Endothelial cell of umbilical vein (primary cell): ENCODE measurements at regions not wholly inside any gene's neighbourhood (a gene's known extent, or its start where the extent isn't known, plus 50 kb on each side); places are given as distances from the start of the nearest gene placed in this dataset.

Experiments
- BruUV-seq: library from RNA; stranded (reverse); fragments of 400-500 nt; replicated peaks from 2 replicates; lab custom pipeline; 2021; lab: Mats Ljungman, UMichigan
- CTCF ChIA-PET: fragments of 300-600, 350-600 bp; sonication (Branson Sonifier 250); formaldehyde crosslinking; loops from one replicate; lab custom pipeline; 2021; ENCODE audit warnings: antibody characterized with exemption, inconsistent platforms; lab: Charles Lee
- POLR2A ChIA-PET: fragments of 300-600, 350-600 bp; sonication (Branson Sonifier 250); formaldehyde crosslinking; loops from one replicate; lab custom pipeline; 2021; ENCODE audit warnings: antibody characterized with exemption, inconsistent platforms; lab: Charles Lee
- DNase-seq: peaks from one replicate; pipeline ENCODE4 v3.0.0-alpha.2; 2011; ENCODE audit warnings: low read depth, low spot score
- FAIRE-seq: peaks from 2 replicates; lab custom pipeline; 2011; peaks lifted over from hg19 to GRCh38; lab: Jason Lieb, UNC
- H2AFZ ChIP-seq: 2 replicates; pipeline ENCODE4 v1.6.0; 2012; ENCODE audit warnings: low read depth, low read length, control low read depth, inconsistent platforms
- H3K27ac ChIP-seq: 2 replicates; pipeline ENCODE4 v1.5.1; 2011; ENCODE audit warnings: low read depth, mild to moderate bottlenecking, control low read depth, low read length, moderate library complexity; ENCODE audit not compliant: insufficient read depth
- H3K27me3 ChIP-seq, 2 experiments: 2 replicates each; pipeline versions ENCODE4 v1.6.0 to v1.6.1; 2011; ENCODE audit warnings: low read length in 2 of 2, mixed read lengths in 1 of 2; ENCODE audit not compliant: control insufficient read depth in 2 of 2, insufficient read depth in 2 of 2
- H3K36me3 ChIP-seq, 2 experiments: 2 replicates in 1 of 2; 3 replicates in 1 of 2; pipeline ENCODE4 v1.5.1; 2011; ENCODE audit warnings: low read length in 2 of 2, mild to moderate bottlenecking in 1 of 2, moderate library complexity in 1 of 2; ENCODE audit not compliant: control insufficient read depth in 2 of 2, insufficient read depth in 2 of 2; ENCODE audit errors: extremely low read depth in 1 of 2
- H3K4me1 ChIP-seq: 3 replicates; pipeline ENCODE4 v1.5.1; 2011; ENCODE audit warnings: mild to moderate bottlenecking, low read length; ENCODE audit not compliant: control insufficient read depth, insufficient read depth; ENCODE audit errors: extremely low read depth
- H3K4me2 ChIP-seq: 2 replicates; pipeline ENCODE4 v1.6.1; 2011; ENCODE audit warnings: low read length, control low read depth, mixed read lengths; ENCODE audit not compliant: insufficient read depth
- H3K4me3 ChIP-seq, 3 experiments: fragments of 200-600 bp in 1 of 3; sonication (generic), shearing (Covaris generic) in 1 of 3; replicated peaks in 1 of 3; 2 replicates each; pipeline ENCODE4 v1.5.1; 2011 to 2016; ENCODE audit warnings: control low read depth in 3 of 3, low read length in 3 of 3, mild to moderate bottlenecking in 2 of 3, inconsistent platforms in 1 of 3, low read depth in 1 of 3, moderate library complexity in 1 of 3; ENCODE audit not compliant: insufficient read depth in 1 of 3
- H3K79me2 ChIP-seq: 2 replicates; pipeline ENCODE4 v1.6.0; 2012; ENCODE audit warnings: low read length, inconsistent platforms; ENCODE audit not compliant: control insufficient read depth, insufficient read depth
- H3K9ac ChIP-seq: replicated peaks from 2 replicates; pipeline ENCODE3; 2011; ENCODE audit warnings: low read length, control low read depth; ENCODE audit not compliant: insufficient read depth; ENCODE audit errors: extremely low read depth
- H3K9me1 ChIP-seq: replicated peaks from 3 replicates; pipeline ENCODE4 v1.6.0; 2011; ENCODE audit warnings: mild to moderate bottlenecking, low read length; ENCODE audit not compliant: control insufficient read depth, insufficient read depth; ENCODE audit errors: extremely low read depth
- H3K9me3 ChIP-seq: replicated peaks from 2 replicates; pipeline ENCODE4 v1.5.1; 2012; ENCODE audit warnings: low read length, inconsistent platforms; ENCODE audit not compliant: control insufficient read depth, insufficient read depth
- H4K20me1 ChIP-seq: replicated peaks from 2 replicates; pipeline ENCODE3; 2011; ENCODE audit warnings: mild to moderate bottlenecking, low read length; ENCODE audit not compliant: control insufficient read depth, insufficient read depth; ENCODE audit errors: extremely low read depth
- CTCF ChIP-seq, 2 donors: IDR thresholded peaks; 1 replicate in 1 of 2; 2 replicates in 1 of 2; pipeline ENCODE4 v1.5.1; 2011; ENCODE audit warnings: low read length in 2 of 2, mild to moderate bottlenecking in 2 of 2, moderate library complexity in 2 of 2, control low read depth in 1 of 2, inconsistent platforms in 1 of 2, low read depth in 1 of 2; ENCODE audit not compliant: insufficient read depth in 1 of 2; ENCODE audit errors: extremely low read depth in 1 of 2
- EZH2 ChIP-seq: IDR thresholded peaks from 2 replicates; pipeline ENCODE4 v1.6.1; 2012; ENCODE audit warnings: borderline replicate concordance, low read depth, mild to moderate bottlenecking, moderate library complexity, low read length, inconsistent platforms; ENCODE audit not compliant: severe bottlenecking
- FOS ChIP-seq: IDR thresholded peaks from 2 replicates; pipeline ENCODE4 v1.6.1; 2011; ENCODE audit warnings: mild to moderate bottlenecking, low read length, moderate library complexity, borderline replicate concordance; ENCODE audit not compliant: insufficient read depth
- GATA2 ChIP-seq: IDR thresholded peaks from 2 replicates; pipeline ENCODE4 v1.7.0; 2011; ENCODE audit warnings: low read depth, mild to moderate bottlenecking, moderate library complexity, mixed read lengths, low read length; ENCODE audit not compliant: insufficient read length, insufficient read depth
- JUN ChIP-seq: IDR thresholded peaks from 2 replicates; pipeline ENCODE4 v1.6.1; 2011; ENCODE audit warnings: borderline replicate concordance, low read depth; ENCODE audit not compliant: insufficient read length, insufficient read depth
- MYC ChIP-seq: IDR thresholded peaks from one replicate; pipeline ENCODE4 v1.6.1; 2011; ENCODE audit warnings: mild to moderate bottlenecking, low read depth, low read length
- POLR2A ChIP-seq: IDR thresholded peaks from 2 replicates; pipeline ENCODE4 v1.6.1; 2012; ENCODE audit warnings: low read depth, mild to moderate bottlenecking, control low read depth, low read length
- POLR2AphosphoS5 ChIP-seq: IDR thresholded peaks from 2 replicates; pipeline ENCODE4 v1.6.1; 2012; ENCODE audit warnings: low read depth, mild to moderate bottlenecking, control low read depth, low read length, moderate library complexity; ENCODE audit not compliant: insufficient read depth
- dilution Hi-C: fragments of 300-500 bp; cut with MboI; formaldehyde crosslinking; loops from one replicate; pipeline ENCODE4 v1.15.0; 2019; ENCODE audit warnings: low sequenced_read_pairs; ENCODE audit not compliant: extremely low pct_ligation_motif_present
- intact Hi-C: fragments of 100-400 bp; cut with micrococcal nuclease; formaldehyde crosslinking; loops from one replicate; pipeline ENCODE4 v1.10.0; 2022
- TF ChIP-seq, protein P1 (sequence below): IDR thresholded peaks from 2 replicates; pipeline ENCODE4 v1.6.1; 2011; ENCODE audit not compliant: insufficient read depth, insufficient read length

GRCh38 chr12:33650832-33651231 is 211.2 kb upstream of the SYT10 start:
- dilution Hi-C loops: no loop called here
- Histone ChIP-seq H3K4me3 (no peak overlapping the region), H3K4me2 (no peak overlapping the region), H3K36me3 (no peaks in the 10 kb centered on the region), H2AFZ (no peak overlapping the region), H3K9ac (no peak overlapping the region), H4K20me1 (no peaks in the 10 kb centered on the region), H3K27ac (no peak overlapping the region), H3K9me1 (no peaks in the 10 kb centered on the region), H3K9me3 (peaks cover 2% of the 10 kb centered on the region), H3K79me2 (no peaks in the 10 kb centered on the region), H3K27me3 (no peaks in the 10 kb centered on the region), H3K4me1 (no peaks in the 10 kb centered on the region)
- intact Hi-C loops: no loop called here
- TF ChIP-seq JUN (no peak), POLR2AphosphoS5 (no peak), MYC (no peak), EZH2 (no peak), POLR2A (no peak), CTCF (IDR thresholded peaks at IDR 0.05; ENCODE audit: extremely low read depth in 1 of 2, insufficient read depth in 1 of 2, low read depth in 1 of 2, low read length in 2 of 2) (no peak), GATA2 (no peak), FOS (no peak)
- TF ChIP-seq, protein P1, sequence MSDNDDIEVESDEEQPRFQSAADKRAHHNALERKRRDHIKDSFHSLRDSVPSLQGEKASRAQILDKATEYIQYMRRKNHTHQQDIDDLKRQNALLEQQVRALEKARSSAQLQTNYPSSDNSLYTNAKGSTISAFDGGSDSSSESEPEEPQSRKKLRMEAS: no peak
- ChIA-PET POLR2A (no interaction called here), CTCF (no interaction called here)
- no peak for DNase-seq
- BruUV-seq: no TSS peak
- FAIRE-seq: no peak
